Endothelial cell of umbilical vein (primary cell): ENCODE measurements at regions not wholly inside any gene's neighbourhood (a gene's known extent, or its start where the extent isn't known, plus 50 kb on each side); places are given as distances from the start of the nearest gene placed in this dataset.

ENCODE experiments used
- EZH2 ChIP-seq: IDR thresholded peaks from 2 replicates; pipeline ENCODE4 v1.6.1; 2012; ENCODE audit warnings: borderline replicate concordance, low read depth, mild to moderate bottlenecking, moderate library complexity, low read length, inconsistent platforms; ENCODE audit not compliant: severe bottlenecking
- GATA2 ChIP-seq: IDR thresholded peaks from 2 replicates; pipeline ENCODE4 v1.7.0; 2011; ENCODE audit warnings: low read depth, mild to moderate bottlenecking, moderate library complexity, mixed read lengths, low read length; ENCODE audit not compliant: insufficient read length, insufficient read depth
- MYC ChIP-seq: IDR thresholded peaks from one replicate; pipeline ENCODE4 v1.6.1; 2011; ENCODE audit warnings: mild to moderate bottlenecking, low read depth, low read length
- POLR2A ChIP-seq: IDR thresholded peaks from 2 replicates; pipeline ENCODE4 v1.6.1; 2012; ENCODE audit warnings: low read depth, mild to moderate bottlenecking, control low read depth, low read length
- POLR2AphosphoS5 ChIP-seq: IDR thresholded peaks from 2 replicates; pipeline ENCODE4 v1.6.1; 2012; ENCODE audit warnings: low read depth, mild to moderate bottlenecking, control low read depth, low read length, moderate library complexity; ENCODE audit not compliant: insufficient read depth
- TF ChIP-seq, protein P1 (sequence below), 2 donors: IDR thresholded peaks; 1 replicate in 1 of 2; 2 replicates in 1 of 2; pipeline ENCODE4 v1.5.1; 2011; ENCODE audit warnings: low read length in 2 of 2, mild to moderate bottlenecking in 2 of 2, moderate library complexity in 2 of 2, control low read depth in 1 of 2, inconsistent platforms in 1 of 2, low read depth in 1 of 2; ENCODE audit not compliant: insufficient read depth in 1 of 2; ENCODE audit errors: extremely low read depth in 1 of 2
- TF ChIP-seq, protein P2 (sequence below): IDR thresholded peaks from 2 replicates; pipeline ENCODE4 v1.6.1; 2011; ENCODE audit not compliant: insufficient read depth, insufficient read length

DNA sequence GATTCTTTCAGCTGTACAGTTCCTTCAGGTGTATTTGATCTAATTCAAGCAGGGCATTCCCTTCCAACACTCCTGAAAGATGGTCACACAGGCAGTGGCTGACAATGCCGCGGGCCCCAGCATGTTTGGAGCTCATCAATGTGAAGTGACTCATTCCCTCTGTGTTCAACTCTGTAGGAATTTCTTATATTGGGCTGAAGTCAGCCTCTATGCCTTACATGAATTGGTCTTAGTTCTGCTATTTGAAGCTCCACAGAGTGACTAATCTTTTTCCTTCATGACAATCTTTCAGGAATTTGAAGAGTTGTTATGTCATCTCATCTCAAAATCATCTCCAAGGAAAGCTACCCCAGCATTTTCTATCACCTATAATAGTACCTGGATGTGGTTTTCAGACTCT, 142.5 kb upstream of the C2CD4B start:
- TF ChIP-seq, protein P1, sequence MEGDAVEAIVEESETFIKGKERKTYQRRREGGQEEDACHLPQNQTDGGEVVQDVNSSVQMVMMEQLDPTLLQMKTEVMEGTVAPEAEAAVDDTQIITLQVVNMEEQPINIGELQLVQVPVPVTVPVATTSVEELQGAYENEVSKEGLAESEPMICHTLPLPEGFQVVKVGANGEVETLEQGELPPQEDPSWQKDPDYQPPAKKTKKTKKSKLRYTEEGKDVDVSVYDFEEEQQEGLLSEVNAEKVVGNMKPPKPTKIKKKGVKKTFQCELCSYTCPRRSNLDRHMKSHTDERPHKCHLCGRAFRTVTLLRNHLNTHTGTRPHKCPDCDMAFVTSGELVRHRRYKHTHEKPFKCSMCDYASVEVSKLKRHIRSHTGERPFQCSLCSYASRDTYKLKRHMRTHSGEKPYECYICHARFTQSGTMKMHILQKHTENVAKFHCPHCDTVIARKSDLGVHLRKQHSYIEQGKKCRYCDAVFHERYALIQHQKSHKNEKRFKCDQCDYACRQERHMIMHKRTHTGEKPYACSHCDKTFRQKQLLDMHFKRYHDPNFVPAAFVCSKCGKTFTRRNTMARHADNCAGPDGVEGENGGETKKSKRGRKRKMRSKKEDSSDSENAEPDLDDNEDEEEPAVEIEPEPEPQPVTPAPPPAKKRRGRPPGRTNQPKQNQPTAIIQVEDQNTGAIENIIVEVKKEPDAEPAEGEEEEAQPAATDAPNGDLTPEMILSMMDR (IDR thresholded peaks at IDR 0.05; ENCODE audit: extremely low read depth in 1 of 2, insufficient read depth in 1 of 2, low read depth in 1 of 2, low read length in 2 of 2) = no peak
- TF ChIP-seq POLR2A (no peak), EZH2 (no peak), MYC (no peak), POLR2AphosphoS5 (no peak), GATA2 (no peak)
- TF ChIP-seq, protein P2, sequence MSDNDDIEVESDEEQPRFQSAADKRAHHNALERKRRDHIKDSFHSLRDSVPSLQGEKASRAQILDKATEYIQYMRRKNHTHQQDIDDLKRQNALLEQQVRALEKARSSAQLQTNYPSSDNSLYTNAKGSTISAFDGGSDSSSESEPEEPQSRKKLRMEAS = no peak
